HCT116 (cell line): ENCODE measurements at regions not wholly inside any gene's neighbourhood (a gene's known extent, or its start where the extent isn't known, plus 50 kb on each side); places are given as distances from the start of the nearest gene placed in this dataset.

Experiments used
- ATAC-seq: fragments of 200-7000 bp; cut with Tn5 transposase; 2 replicates; pipeline ENCODE4 v1.9.1; 2020; ENCODE audit warnings: mild to moderate bottlenecking, moderate library complexity
- BruUV-seq: library from RNA; stranded (reverse); fragments of 400-500 nt; replicated peaks from 2 replicates; lab custom pipeline; 2021; lab: Mats Ljungman, UMichigan
- CTCF ChIA-PET: fragments of 300-600 bp; sonication (Branson Sonifier 250); formaldehyde crosslinking; loops from one replicate; lab custom pipeline; 2021; ENCODE audit warnings: antibody characterized with exemption; lab: Charles Lee
- POLR2A ChIA-PET: fragments of 300-600, 350-600 bp; sonication (Branson Sonifier 250); formaldehyde crosslinking; loops from one replicate; lab custom pipeline; 2021; ENCODE audit warnings: antibody characterized with exemption; lab: Charles Lee
- RAD21 ChIA-PET, 2 experiments: fragments of 300-600 bp; sonication (Branson Sonifier 250); formaldehyde crosslinking; loops; one replicate each; lab custom pipeline; 2023; ENCODE audit warnings: low total read pairs in 2 of 2; ENCODE audit not compliant: uncharacterized antibody in 2 of 2, unreplicated experiment in 2 of 2, low non-redundant PET in 1 of 2; lab: Charles Lee
- DNase-seq: peaks from one replicate; pipeline ENCODE4 v3.0.0-alpha.2; 2010; ENCODE audit warnings: low read depth, low spot score
- H2AFZ ChIP-seq: fragments of 200-600 bp; shearing (Covaris generic), sonication (generic); 2 replicates; pipeline ENCODE4 v1.6.1; 2017; ENCODE audit warnings: low read depth, mixed run types, mixed read lengths, antibody characterized with exemption, low read length; ENCODE audit not compliant: poor library complexity, severe bottlenecking
- H3K27ac ChIP-seq: 2 replicates; pipeline ENCODE4 v1.5.1; 2012; ENCODE audit warnings: low read depth, low read length
- H3K27me3 ChIP-seq: fragments of 200-600 bp; sonication (generic); 2 replicates; pipeline ENCODE4 v1.6.1; 2016; ENCODE audit warnings: mixed run types, low read length, mixed read lengths; ENCODE audit not compliant: insufficient read depth
- H3K36me3 ChIP-seq, 2 experiments: fragments of 200-500 bp in 1 of 2; fragments of 200-600 bp in 1 of 2; sonication (Bioruptor generic) in 1 of 2; sonication (generic) in 1 of 2; 2 replicates each; pipeline versions ENCODE4 v1.5.1 to v1.6.1; 2014 to 2016; ENCODE audit warnings: low read length in 2 of 2, inconsistent platforms in 1 of 2, mixed read lengths in 1 of 2, mixed run types in 1 of 2; ENCODE audit not compliant: insufficient read depth in 2 of 2, control insufficient read depth in 1 of 2
- H3K4me1 ChIP-seq, 2 experiments: fragments of 200-600 bp in 1 of 2; sonication (generic) in 1 of 2; 2 replicates each; pipeline versions ENCODE4 v1.5.1 to v1.6.1; 2012 to 2017; ENCODE audit warnings: low read length in 2 of 2, inconsistent platforms in 1 of 2, mild to moderate bottlenecking in 1 of 2, mixed read lengths in 1 of 2, mixed run types in 1 of 2, moderate library complexity in 1 of 2; ENCODE audit not compliant: insufficient read depth in 2 of 2, control insufficient read depth in 1 of 2
- H3K4me2 ChIP-seq: fragments of 200-600 bp; sonication (generic); 2 replicates; pipeline ENCODE4 v1.6.1; 2017; ENCODE audit warnings: mixed run types, low read length, mixed read lengths
- H3K4me3 ChIP-seq, 2 experiments: fragments of 200-600 bp in 1 of 2; sonication (generic) in 1 of 2; replicated peaks in 1 of 2; 2 replicates each; pipeline ENCODE4 v1.5.1; 2011 to 2016; ENCODE audit warnings: low read length in 2 of 2, control low read depth in 1 of 2, low read depth in 1 of 2, mild to moderate bottlenecking in 1 of 2, mixed read lengths in 1 of 2, mixed run types in 1 of 2
- H3K79me2 ChIP-seq: fragments of 200-600 bp; sonication (generic); 2 replicates; pipeline ENCODE4 v1.6.1; 2017; ENCODE audit warnings: mild to moderate bottlenecking, mixed run types, low read length, moderate library complexity, mixed read lengths; ENCODE audit not compliant: insufficient read depth
- H3K9ac ChIP-seq: fragments of 200-600 bp; sonication (generic); 2 replicates; pipeline ENCODE4 v1.6.1; 2016; ENCODE audit warnings: low read length, mixed read lengths
- H3K9me2 ChIP-seq: fragments of 200-600 bp; sonication (generic), shearing (Covaris generic); 2 replicates; pipeline ENCODE4 v1.6.1; 2017; ENCODE audit warnings: mixed run types, mild to moderate bottlenecking, moderate library complexity; ENCODE audit not compliant: insufficient read depth
- H3K9me3 ChIP-seq, 2 experiments: fragments of 200-500 bp in 1 of 2; fragments of 200-600 bp in 1 of 2; sonication (Bioruptor generic) in 1 of 2; sonication (generic) in 1 of 2; 2 replicates each; pipeline ENCODE4 v1.6.1; 2014 to 2017; ENCODE audit warnings: low read length in 2 of 2, mixed read lengths in 2 of 2, inconsistent platforms in 1 of 2, low read depth in 1 of 2, mild to moderate bottlenecking in 1 of 2, mixed run types in 1 of 2, moderate library complexity in 1 of 2; ENCODE audit not compliant: control insufficient read depth in 1 of 2, insufficient read depth in 1 of 2
- H4K20me1 ChIP-seq: fragments of 200-600 bp; sonication (generic), shearing (Covaris generic); 2 replicates; pipeline ENCODE4 v1.6.1; 2017; ENCODE audit warnings: mixed run types, mild to moderate bottlenecking, moderate library complexity; ENCODE audit not compliant: insufficient read depth
- CEBPB ChIP-seq: IDR thresholded peaks from 2 replicates; pipeline ENCODE4 v1.6.1; 2012; ENCODE audit warnings: low read depth
- EGR1 ChIP-seq: IDR thresholded peaks from 2 replicates; pipeline ENCODE4 v1.6.1; 2012; ENCODE audit warnings: low read depth
- ELF1 ChIP-seq: IDR thresholded peaks from 2 replicates; pipeline ENCODE4 v1.6.1; 2012; ENCODE audit warnings: low read depth, borderline replicate concordance
- EZH2 ChIP-seq: fragments of 200-600 bp; sonication (generic); IDR thresholded peaks from 2 replicates; pipeline ENCODE4 v1.6.1; 2017; ENCODE audit warnings: antibody characterized with exemption, mixed run types
- POLR2AphosphoS5 ChIP-seq: IDR thresholded peaks from 2 replicates; pipeline ENCODE4 v1.6.1; 2011; ENCODE audit warnings: mild to moderate bottlenecking, low read depth, low read length, moderate library complexity
- SIN3A ChIP-seq: IDR thresholded peaks from 2 replicates; pipeline ENCODE4 v1.6.1; 2012; ENCODE audit warnings: low read depth
- YY1 ChIP-seq: IDR thresholded peaks from 2 replicates; pipeline ENCODE4 v1.6.1; 2011; ENCODE audit warnings: low read length, low read depth, moderate library complexity, mild to moderate bottlenecking; ENCODE audit not compliant: insufficient replicate concordance; ENCODE audit errors: extremely low read depth
- intact Hi-C: fragments of 100-400 bp; cut with micrococcal nuclease; formaldehyde crosslinking; loops from 2 replicates; pipeline ENCODE4 v1.10.0; 2022
- TF ChIP-seq, protein P1 (sequence below): IDR thresholded peaks from 2 replicates; pipeline ENCODE4 v1.6.1; 2012; ENCODE audit warnings: low read depth
- TF ChIP-seq, protein P2 (sequence below): IDR thresholded peaks from 2 replicates; pipeline ENCODE4 v1.6.1; 2011; ENCODE audit warnings: mild to moderate bottlenecking, low read length, moderate library complexity; ENCODE audit not compliant: insufficient replicate concordance; ENCODE audit errors: extremely low read depth

DNA sequence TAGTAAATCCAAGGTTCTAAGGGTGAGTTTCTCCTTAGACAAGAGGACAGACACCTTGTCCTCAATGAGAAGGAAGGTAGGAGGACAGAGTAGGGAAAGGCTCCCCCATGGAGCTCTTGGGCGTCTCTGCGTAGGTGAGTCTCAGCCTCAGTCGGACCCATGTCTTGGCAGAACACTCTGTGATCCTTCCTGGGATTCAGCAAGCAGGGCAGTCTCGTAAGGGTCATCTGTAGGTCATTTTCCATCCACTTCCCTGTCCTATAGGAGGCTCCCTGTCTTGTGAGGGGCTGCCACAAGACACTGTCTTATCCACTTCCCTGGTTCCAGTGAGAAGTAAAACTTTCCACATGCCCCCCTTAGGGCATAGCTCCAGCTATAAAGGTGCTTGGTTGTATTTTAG is 122.6 kb upstream of the TWIST2 start:
- H3K27ac ChIP-seq: no peak overlapping the region
- no peaks in the 10 kb centered on the region for H3K79me2 ChIP-seq
- BruUV-seq: no TSS peak
- ChIA-PET CTCF (no interaction called here), POLR2A (no interaction called here), RAD21 (no interaction called here)
- intact Hi-C loops: no loop called here
- no peak for ATAC-seq
- no peak overlapping the region for H2AFZ ChIP-seq
- no peak overlapping the region for H3K9ac ChIP-seq
- H3K9me3 ChIP-seq: no peaks in the 10 kb centered on the region
- no peak overlapping the region for H3K4me2 ChIP-seq
- no peak overlapping the region for H3K4me3 ChIP-seq
- H3K27me3 ChIP-seq: no peaks in the 10 kb centered on the region
- no peaks in the 10 kb centered on the region for H3K36me3 ChIP-seq
- peaks cover 0 to 3% of the 10 kb centered on the region in 2 experiments; a peak in 1 of 4 replicates for H3K4me1 ChIP-seq
- H3K9me2 ChIP-seq: no peaks in the 10 kb centered on the region
- no peaks in the 10 kb centered on the region for H4K20me1 ChIP-seq
- TF ChIP-seq ELF1: no peak
- TF ChIP-seq EZH2: no peak
- TF ChIP-seq, protein P1, sequence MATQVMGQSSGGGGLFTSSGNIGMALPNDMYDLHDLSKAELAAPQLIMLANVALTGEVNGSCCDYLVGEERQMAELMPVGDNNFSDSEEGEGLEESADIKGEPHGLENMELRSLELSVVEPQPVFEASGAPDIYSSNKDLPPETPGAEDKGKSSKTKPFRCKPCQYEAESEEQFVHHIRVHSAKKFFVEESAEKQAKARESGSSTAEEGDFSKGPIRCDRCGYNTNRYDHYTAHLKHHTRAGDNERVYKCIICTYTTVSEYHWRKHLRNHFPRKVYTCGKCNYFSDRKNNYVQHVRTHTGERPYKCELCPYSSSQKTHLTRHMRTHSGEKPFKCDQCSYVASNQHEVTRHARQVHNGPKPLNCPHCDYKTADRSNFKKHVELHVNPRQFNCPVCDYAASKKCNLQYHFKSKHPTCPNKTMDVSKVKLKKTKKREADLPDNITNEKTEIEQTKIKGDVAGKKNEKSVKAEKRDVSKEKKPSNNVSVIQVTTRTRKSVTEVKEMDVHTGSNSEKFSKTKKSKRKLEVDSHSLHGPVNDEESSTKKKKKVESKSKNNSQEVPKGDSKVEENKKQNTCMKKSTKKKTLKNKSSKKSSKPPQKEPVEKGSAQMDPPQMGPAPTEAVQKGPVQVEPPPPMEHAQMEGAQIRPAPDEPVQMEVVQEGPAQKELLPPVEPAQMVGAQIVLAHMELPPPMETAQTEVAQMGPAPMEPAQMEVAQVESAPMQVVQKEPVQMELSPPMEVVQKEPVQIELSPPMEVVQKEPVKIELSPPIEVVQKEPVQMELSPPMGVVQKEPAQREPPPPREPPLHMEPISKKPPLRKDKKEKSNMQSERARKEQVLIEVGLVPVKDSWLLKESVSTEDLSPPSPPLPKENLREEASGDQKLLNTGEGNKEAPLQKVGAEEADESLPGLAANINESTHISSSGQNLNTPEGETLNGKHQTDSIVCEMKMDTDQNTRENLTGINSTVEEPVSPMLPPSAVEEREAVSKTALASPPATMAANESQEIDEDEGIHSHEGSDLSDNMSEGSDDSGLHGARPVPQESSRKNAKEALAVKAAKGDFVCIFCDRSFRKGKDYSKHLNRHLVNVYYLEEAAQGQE: no peak
- TF ChIP-seq, protein P2, sequence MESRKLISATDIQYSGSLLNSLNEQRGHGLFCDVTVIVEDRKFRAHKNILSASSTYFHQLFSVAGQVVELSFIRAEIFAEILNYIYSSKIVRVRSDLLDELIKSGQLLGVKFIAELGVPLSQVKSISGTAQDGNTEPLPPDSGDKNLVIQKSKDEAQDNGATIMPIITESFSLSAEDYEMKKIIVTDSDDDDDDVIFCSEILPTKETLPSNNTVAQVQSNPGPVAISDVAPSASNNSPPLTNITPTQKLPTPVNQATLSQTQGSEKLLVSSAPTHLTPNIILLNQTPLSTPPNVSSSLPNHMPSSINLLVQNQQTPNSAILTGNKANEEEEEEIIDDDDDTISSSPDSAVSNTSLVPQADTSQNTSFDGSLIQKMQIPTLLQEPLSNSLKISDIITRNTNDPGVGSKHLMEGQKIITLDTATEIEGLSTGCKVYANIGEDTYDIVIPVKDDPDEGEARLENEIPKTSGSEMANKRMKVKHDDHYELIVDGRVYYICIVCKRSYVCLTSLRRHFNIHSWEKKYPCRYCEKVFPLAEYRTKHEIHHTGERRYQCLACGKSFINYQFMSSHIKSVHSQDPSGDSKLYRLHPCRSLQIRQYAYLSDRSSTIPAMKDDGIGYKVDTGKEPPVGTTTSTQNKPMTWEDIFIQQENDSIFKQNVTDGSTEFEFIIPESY: no peak
- TF ChIP-seq SIN3A: no peak
- TF ChIP-seq EGR1: no peak
- no peak for TF ChIP-seq CEBPB
- TF ChIP-seq POLR2AphosphoS5: no peak
- no peak for TF ChIP-seq YY1
- DNase-seq: no peak
